ENCODE measurements at regions not wholly inside any gene's neighbourhood (a gene's known extent, or its start where the extent isn't known, plus 50 kb on each side); places are given as distances from the start of the nearest gene placed in this dataset.

- Histone ChIP-seq H3K4me3 (no peak overlapping the region), H3K9me3 (no peaks in the 10 kb centered on the region), H3K4me1 (no peaks in the 10 kb centered on the region), H3K27me3 (no peaks in the 10 kb centered on the region), H3K36me3 (no peaks in the 10 kb centered on the region), H3K27ac (no peak overlapping the region)
- in situ Hi-C loops (cut with MboI; ENCODE audit: low pct_ligation_motif_present in 1 of 4, low pct_unique_long_range_greater_than_20kb in 1 of 4, low sequenced_read_pairs in 3 of 4) = no loop called here
- 77 to 100% methylated on average over 3 to 7 of the region's 7 CpGs for WGBS, 2 donors (ENCODE audit: low coverage in 1 of 2)
- intact Hi-C loops (cut with DNase I; ENCODE audit: low total_unique reads) = no loop called here
- TF ChIP-seq POLR2AphosphoS5 (IDR thresholded peaks at IDR 0.05) = no peak
- no peak for TF ChIP-seq CTCF (IDR thresholded peaks at IDR 0.05)
- DNase-seq = no peak
Observed at GRCh38 chr15:31557899-31558298, 231.3 kb downstream of the KLF13 start.

- no peaks in the 10 kb centered on the region for H3K27me3 ChIP-seq
- in situ Hi-C loops (cut with MboI; ENCODE audit: low pct_ligation_motif_present in 1 of 4, low pct_unique_long_range_greater_than_20kb in 1 of 4, low sequenced_read_pairs in 3 of 4) = no loop called here
- intact Hi-C loops (cut with DNase I; ENCODE audit: low total_unique reads) = no loop called here
- no peaks in the 10 kb centered on the region for H3K36me3 ChIP-seq
- DNase-seq = no peak
- no peaks in the 10 kb centered on the region for H3K4me1 ChIP-seq
- no peak for TF ChIP-seq POLR2A (IDR thresholded peaks at IDR 0.05)
- TF ChIP-seq CTCF (IDR thresholded peaks at IDR 0.05) = no peak
- no peak for TF ChIP-seq POLR2AphosphoS5 (IDR thresholded peaks at IDR 0.05)
- TF ChIP-seq EP300 (IDR thresholded peaks at IDR 0.05; ENCODE audit: low read depth) = no peak
- H3K4me3 ChIP-seq = no peak overlapping the region
- no peak overlapping the region for H3K27ac ChIP-seq
- no peaks in the 10 kb centered on the region for H3K9me3 ChIP-seq
- 89% methylated on average over 12 of the region's 12 CpGs; no CpG with 5 or more reads in 1 of the 2 donors for WGBS, 2 donors (ENCODE audit: low coverage in 1 of 2)
Observed at GRCh38 chr15:31558840-31559239, 232.2 kb downstream of the KLF13 start.

GRCh38 chr15:31559786-31560185, 233.2 kb downstream of the KLF13 start:
- Histone ChIP-seq H3K4me3 (no peak overlapping the region), H3K9me3 (no peaks in the 10 kb centered on the region), H3K36me3 (no peaks in the 10 kb centered on the region), H3K27ac (no peak overlapping the region), H3K4me1 (no peaks in the 10 kb centered on the region), H3K27me3 (no peaks in the 10 kb centered on the region)
- TF ChIP-seq POLR2A (IDR thresholded peaks at IDR 0.05) (no peak), EP300 (IDR thresholded peaks at IDR 0.05; ENCODE audit: low read depth) (no peak), CTCF (IDR thresholded peaks at IDR 0.05) (no peak), POLR2AphosphoS5 (IDR thresholded peaks at IDR 0.05) (no peak)
- 93% methylated on average over 3 of the region's 3 CpGs; no CpG with 5 or more reads in 1 of the 2 donors for WGBS, 2 donors (ENCODE audit: low coverage in 1 of 2)
- DNase-seq = no peak
- intact Hi-C loops (cut with DNase I; ENCODE audit: low total_unique reads) (no loop called here), in situ Hi-C loops (cut with MboI; ENCODE audit: low pct_ligation_motif_present in 1 of 4, low pct_unique_long_range_greater_than_20kb in 1 of 4, low sequenced_read_pairs in 3 of 4) (no loop called here)

GRCh38 chr15:31560643-31561042, 234.0 kb downstream of the KLF13 start:
- Histone ChIP-seq H3K4me3 (no peak overlapping the region), H3K4me1 (no peaks in the 10 kb centered on the region), H3K27ac (no peak overlapping the region), H3K27me3 (no peaks in the 10 kb centered on the region), H3K36me3 (no peaks in the 10 kb centered on the region), H3K9me3 (no peaks in the 10 kb centered on the region)
- in situ Hi-C loops (cut with MboI; ENCODE audit: low pct_ligation_motif_present in 1 of 4, low pct_unique_long_range_greater_than_20kb in 1 of 4, low sequenced_read_pairs in 3 of 4) = no loop called here
- intact Hi-C loops (cut with DNase I; ENCODE audit: low total_unique reads) = no loop called here
- 83 to 91% methylated on average over 2 to 4 of the region's 4 CpGs for WGBS, 2 donors (ENCODE audit: low coverage in 1 of 2)
- no peak for DNase-seq
- TF ChIP-seq EP300 (IDR thresholded peaks at IDR 0.05; ENCODE audit: low read depth) (no peak), CTCF (IDR thresholded peaks at IDR 0.05) (no peak), POLR2AphosphoS5 (IDR thresholded peaks at IDR 0.05) (no peak), POLR2A (IDR thresholded peaks at IDR 0.05) (no peak)

Measured in transverse colon (tissue), 4 donors.